WTC11 (cell line): ENCODE measurements at regions not wholly inside any gene's neighbourhood (a gene's known extent, or its start where the extent isn't known, plus 50 kb on each side); places are given as distances from the start of the nearest gene placed in this dataset.

Experiments
- ATAC-seq: fragments of 200-7000 bp; cut with Tn5 transposase; 2 replicates; pipeline ENCODE4 v1.10.0; 2021; ENCODE audit warnings: mild to moderate bottlenecking, moderate library complexity
- CTCF ChIA-PET: fragments of 300-600 bp; sonication (Branson Sonifier 250); formaldehyde crosslinking; loops from one replicate; lab custom pipeline; 2021; ENCODE audit warnings: antibody characterized with exemption; lab: Charles Lee
- POLR2A ChIA-PET: fragments of 350-600 bp; sonication (Branson Sonifier 250); formaldehyde crosslinking; loops from one replicate; lab custom pipeline; 2021; ENCODE audit warnings: antibody characterized with exemption; lab: Charles Lee
- DNase-seq: peaks from one replicate; pipeline ENCODE4 v3.0.0; 2021; ENCODE audit warnings: low spot score
- H3K27ac Mint-ChIP-seq: 2 replicates; pipeline ENCODE4 v1.8.0; 2021; ENCODE audit warnings: mixed read lengths
- H3K27me3 Mint-ChIP-seq: 2 replicates; pipeline ENCODE4 v1.8.0; 2021; ENCODE audit warnings: low read depth, mild to moderate bottlenecking, moderate library complexity, mixed read lengths
- H3K36me3 Mint-ChIP-seq: 2 replicates; pipeline ENCODE4 v1.8.0; 2021; ENCODE audit warnings: mixed read lengths
- H3K4me1 Mint-ChIP-seq: 2 replicates; pipeline ENCODE4 v1.8.0; 2022; ENCODE audit warnings: mixed read lengths
- H3K4me3 Mint-ChIP-seq: 2 replicates; pipeline ENCODE4 v1.8.0; 2021; ENCODE audit warnings: mild to moderate bottlenecking, moderate library complexity, mixed read lengths
- H3K9me3 Mint-ChIP-seq: 2 replicates; pipeline ENCODE4 v1.8.0; 2021; ENCODE audit warnings: mixed read lengths
- ATF6 ChIP-seq: sonication (generic); formaldehyde crosslinking; IDR thresholded peaks from 2 replicates; pipeline ENCODE4 v1.8.1; 2023; ENCODE audit warnings: mild to moderate bottlenecking, missing genetic modification reagents
- ERG ChIP-seq: fragments of 250-450 bp; sonication (Bioruptor Pico); IDR thresholded peaks from 2 replicates; pipeline ENCODE4 v1.8.0; 2021; ENCODE audit warnings: mild to moderate bottlenecking
- FOXJ3 ChIP-seq: sonication (generic); formaldehyde crosslinking; IDR thresholded peaks from 2 replicates; pipeline ENCODE4 v1.9.0; 2021; ENCODE audit warnings: missing genetic modification reagents, mild to moderate bottlenecking, borderline replicate concordance
- FOXP1 ChIP-seq: sonication (generic); formaldehyde crosslinking; IDR thresholded peaks from 2 replicates; pipeline ENCODE4 v1.8.0; 2022; ENCODE audit warnings: missing genetic modification reagents, mild to moderate bottlenecking, moderate library complexity, borderline replicate concordance
- NR3C1 ChIP-seq: sonication (generic); formaldehyde crosslinking; conservative IDR thresholded peaks from 2 replicates; pipeline ENCODE4 v1.8.1; 2023; ENCODE audit warnings: low read depth, mild to moderate bottlenecking, missing genetic modification reagents
- PRRX2 ChIP-seq: fragments of 250-450 bp; sonication (Bioruptor Pico); IDR thresholded peaks from 2 replicates; pipeline ENCODE4 v1.8.0; 2021; ENCODE audit warnings: mild to moderate bottlenecking
- RORB ChIP-seq: fragments of 250-450 bp; sonication (Bioruptor Pico); IDR thresholded peaks from 2 replicates; pipeline ENCODE4 v1.9.0; 2021; ENCODE audit warnings: mild to moderate bottlenecking
- SMAD3 ChIP-seq: sonication (generic); formaldehyde crosslinking; IDR thresholded peaks from 2 replicates; pipeline ENCODE4 v1.8.0; 2022; ENCODE audit warnings: missing genetic modification reagents, mild to moderate bottlenecking, borderline replicate concordance
- SMAD4 ChIP-seq: sonication (generic); formaldehyde crosslinking; IDR thresholded peaks from 2 replicates; pipeline ENCODE4 v1.8.0; 2022; ENCODE audit warnings: mild to moderate bottlenecking, missing genetic modification reagents
- TEAD1 ChIP-seq: sonication (generic); formaldehyde crosslinking; IDR thresholded peaks from 2 replicates; pipeline ENCODE4 v1.8.0; 2022; ENCODE audit warnings: mild to moderate bottlenecking, missing genetic modification reagents
- ZNF138 ChIP-seq: sonication (generic); formaldehyde crosslinking; conservative IDR thresholded peaks from 2 replicates; pipeline ENCODE4 v1.8.1; 2022; ENCODE audit warnings: mild to moderate bottlenecking, moderate library complexity, missing genetic modification reagents
- TF ChIP-seq, protein P1 (sequence below): fragments of 250-450 bp; sonication (Bioruptor Pico); IDR thresholded peaks from 2 replicates; pipeline ENCODE4 v1.9.0; 2021; ENCODE audit warnings: mild to moderate bottlenecking, borderline replicate concordance
- TF ChIP-seq, protein P2 (sequence below): sonication (generic); formaldehyde crosslinking; IDR thresholded peaks from 2 replicates; pipeline ENCODE4 v1.8.0; 2023; ENCODE audit warnings: missing genetic modification reagents, mild to moderate bottlenecking, borderline replicate concordance
- TF ChIP-seq, protein P3 (sequence below): sonication (generic); formaldehyde crosslinking; IDR thresholded peaks from 2 replicates; pipeline ENCODE4 v1.8.1; 2023; ENCODE audit warnings: mild to moderate bottlenecking, moderate library complexity, missing genetic modification reagents

DNA sequence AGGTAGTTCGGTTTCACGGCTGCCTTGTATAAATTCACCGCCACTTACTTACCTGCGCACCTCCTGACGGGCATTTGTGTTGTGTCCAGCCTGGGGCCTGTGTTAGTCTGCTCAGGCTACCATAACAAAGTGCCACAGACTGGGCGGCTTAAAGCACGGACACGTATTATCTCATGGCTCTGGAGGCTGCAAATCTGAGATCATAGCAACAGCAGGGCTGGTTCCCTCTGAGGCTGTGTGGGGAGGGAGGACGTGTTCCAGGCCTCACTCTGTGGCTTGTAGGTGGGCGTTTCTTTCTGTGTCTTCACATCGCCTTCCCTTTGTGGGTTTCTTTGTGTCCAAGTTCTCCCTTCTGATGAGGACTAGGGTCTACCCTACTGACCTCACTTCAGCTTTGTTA is 93.5 kb upstream of the FZD10 start:
- POLR2A ChIA-PET = no interaction called here
- Mint-ChIP-seq H3K9me3 (peaks cover 36% of the 10 kb centered on the region), H3K4me1 (no peaks in the 10 kb centered on the region), H3K4me3 (no peak overlapping the region), H3K36me3 (peaks cover 34% of the 10 kb centered on the region), H3K27ac (no peak overlapping the region), H3K27me3 (peaks cover 19% of the 10 kb centered on the region)
- CTCF ChIA-PET = no interaction called here
- ATAC-seq = no peak
- no peak for DNase-seq
- TF ChIP-seq SMAD4 (CRISPR knock-in tag) = no peak
- TF ChIP-seq, protein P1, sequence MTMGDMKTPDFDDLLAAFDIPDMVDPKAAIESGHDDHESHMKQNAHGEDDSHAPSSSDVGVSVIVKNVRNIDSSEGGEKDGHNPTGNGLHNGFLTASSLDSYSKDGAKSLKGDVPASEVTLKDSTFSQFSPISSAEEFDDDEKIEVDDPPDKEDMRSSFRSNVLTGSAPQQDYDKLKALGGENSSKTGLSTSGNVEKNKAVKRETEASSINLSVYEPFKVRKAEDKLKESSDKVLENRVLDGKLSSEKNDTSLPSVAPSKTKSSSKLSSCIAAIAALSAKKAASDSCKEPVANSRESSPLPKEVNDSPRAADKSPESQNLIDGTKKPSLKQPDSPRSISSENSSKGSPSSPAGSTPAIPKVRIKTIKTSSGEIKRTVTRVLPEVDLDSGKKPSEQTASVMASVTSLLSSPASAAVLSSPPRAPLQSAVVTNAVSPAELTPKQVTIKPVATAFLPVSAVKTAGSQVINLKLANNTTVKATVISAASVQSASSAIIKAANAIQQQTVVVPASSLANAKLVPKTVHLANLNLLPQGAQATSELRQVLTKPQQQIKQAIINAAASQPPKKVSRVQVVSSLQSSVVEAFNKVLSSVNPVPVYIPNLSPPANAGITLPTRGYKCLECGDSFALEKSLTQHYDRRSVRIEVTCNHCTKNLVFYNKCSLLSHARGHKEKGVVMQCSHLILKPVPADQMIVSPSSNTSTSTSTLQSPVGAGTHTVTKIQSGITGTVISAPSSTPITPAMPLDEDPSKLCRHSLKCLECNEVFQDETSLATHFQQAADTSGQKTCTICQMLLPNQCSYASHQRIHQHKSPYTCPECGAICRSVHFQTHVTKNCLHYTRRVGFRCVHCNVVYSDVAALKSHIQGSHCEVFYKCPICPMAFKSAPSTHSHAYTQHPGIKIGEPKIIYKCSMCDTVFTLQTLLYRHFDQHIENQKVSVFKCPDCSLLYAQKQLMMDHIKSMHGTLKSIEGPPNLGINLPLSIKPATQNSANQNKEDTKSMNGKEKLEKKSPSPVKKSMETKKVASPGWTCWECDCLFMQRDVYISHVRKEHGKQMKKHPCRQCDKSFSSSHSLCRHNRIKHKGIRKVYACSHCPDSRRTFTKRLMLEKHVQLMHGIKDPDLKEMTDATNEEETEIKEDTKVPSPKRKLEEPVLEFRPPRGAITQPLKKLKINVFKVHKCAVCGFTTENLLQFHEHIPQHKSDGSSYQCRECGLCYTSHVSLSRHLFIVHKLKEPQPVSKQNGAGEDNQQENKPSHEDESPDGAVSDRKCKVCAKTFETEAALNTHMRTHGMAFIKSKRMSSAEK (CRISPR knock-in tag) = no peak
- TF ChIP-seq FOXP1 (CRISPR knock-in tag) = no peak
- TF ChIP-seq PRRX2 = no peak
- no peak for TF ChIP-seq TEAD1 (CRISPR knock-in tag)
- TF ChIP-seq SMAD3 (CRISPR knock-in tag) = no peak
- TF ChIP-seq NR3C1 = no peak
- TF ChIP-seq FOXJ3 (CRISPR knock-in tag) = no peak
- TF ChIP-seq, protein P2, sequence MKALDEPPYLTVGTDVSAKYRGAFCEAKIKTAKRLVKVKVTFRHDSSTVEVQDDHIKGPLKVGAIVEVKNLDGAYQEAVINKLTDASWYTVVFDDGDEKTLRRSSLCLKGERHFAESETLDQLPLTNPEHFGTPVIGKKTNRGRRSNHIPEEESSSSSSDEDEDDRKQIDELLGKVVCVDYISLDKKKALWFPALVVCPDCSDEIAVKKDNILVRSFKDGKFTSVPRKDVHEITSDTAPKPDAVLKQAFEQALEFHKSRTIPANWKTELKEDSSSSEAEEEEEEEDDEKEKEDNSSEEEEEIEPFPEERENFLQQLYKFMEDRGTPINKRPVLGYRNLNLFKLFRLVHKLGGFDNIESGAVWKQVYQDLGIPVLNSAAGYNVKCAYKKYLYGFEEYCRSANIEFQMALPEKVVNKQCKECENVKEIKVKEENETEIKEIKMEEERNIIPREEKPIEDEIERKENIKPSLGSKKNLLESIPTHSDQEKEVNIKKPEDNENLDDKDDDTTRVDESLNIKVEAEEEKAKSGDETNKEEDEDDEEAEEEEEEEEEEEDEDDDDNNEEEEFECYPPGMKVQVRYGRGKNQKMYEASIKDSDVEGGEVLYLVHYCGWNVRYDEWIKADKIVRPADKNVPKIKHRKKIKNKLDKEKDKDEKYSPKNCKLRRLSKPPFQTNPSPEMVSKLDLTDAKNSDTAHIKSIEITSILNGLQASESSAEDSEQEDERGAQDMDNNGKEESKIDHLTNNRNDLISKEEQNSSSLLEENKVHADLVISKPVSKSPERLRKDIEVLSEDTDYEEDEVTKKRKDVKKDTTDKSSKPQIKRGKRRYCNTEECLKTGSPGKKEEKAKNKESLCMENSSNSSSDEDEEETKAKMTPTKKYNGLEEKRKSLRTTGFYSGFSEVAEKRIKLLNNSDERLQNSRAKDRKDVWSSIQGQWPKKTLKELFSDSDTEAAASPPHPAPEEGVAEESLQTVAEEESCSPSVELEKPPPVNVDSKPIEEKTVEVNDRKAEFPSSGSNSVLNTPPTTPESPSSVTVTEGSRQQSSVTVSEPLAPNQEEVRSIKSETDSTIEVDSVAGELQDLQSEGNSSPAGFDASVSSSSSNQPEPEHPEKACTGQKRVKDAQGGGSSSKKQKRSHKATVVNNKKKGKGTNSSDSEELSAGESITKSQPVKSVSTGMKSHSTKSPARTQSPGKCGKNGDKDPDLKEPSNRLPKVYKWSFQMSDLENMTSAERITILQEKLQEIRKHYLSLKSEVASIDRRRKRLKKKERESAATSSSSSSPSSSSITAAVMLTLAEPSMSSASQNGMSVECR (CRISPR knock-in tag) = no peak
- TF ChIP-seq ZNF138 (CRISPR knock-in tag) = no peak
- TF ChIP-seq ERG (CRISPR knock-in tag) = no peak
- TF ChIP-seq RORB = no peak
- no peak for TF ChIP-seq ATF6 (CRISPR knock-in tag)
- TF ChIP-seq, protein P3, sequence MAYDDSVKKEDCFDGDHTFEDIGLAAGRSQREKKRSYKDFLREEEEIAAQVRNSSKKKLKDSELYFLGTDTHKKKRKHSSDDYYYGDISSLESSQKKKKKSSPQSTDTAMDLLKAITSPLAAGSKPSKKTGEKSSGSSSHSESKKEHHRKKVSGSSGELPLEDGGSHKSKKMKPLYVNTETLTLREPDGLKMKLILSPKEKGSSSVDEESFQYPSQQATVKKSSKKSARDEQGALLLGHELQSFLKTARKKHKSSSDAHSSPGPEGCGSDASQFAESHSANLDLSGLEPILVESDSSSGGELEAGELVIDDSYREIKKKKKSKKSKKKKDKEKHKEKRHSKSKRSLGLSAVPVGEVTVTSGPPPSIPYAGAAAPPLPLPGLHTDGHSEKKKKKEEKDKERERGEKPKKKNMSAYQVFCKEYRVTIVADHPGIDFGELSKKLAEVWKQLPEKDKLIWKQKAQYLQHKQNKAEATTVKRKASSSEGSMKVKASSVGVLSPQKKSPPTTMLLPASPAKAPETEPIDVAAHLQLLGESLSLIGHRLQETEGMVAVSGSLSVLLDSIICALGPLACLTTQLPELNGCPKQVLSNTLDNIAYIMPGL = no peak
